ENCODE measurements at regions not wholly inside any gene's neighbourhood (a gene's known extent, or its start where the extent isn't known, plus 50 kb on each side); places are given as distances from the start of the nearest gene placed in this dataset.

GRCh38 chr22:48709976-48710375 lies 1117.7 kb downstream of the BRD1 start:
- TF ChIP-seq EZH2 (IDR thresholded peaks at IDR 0.05; ENCODE audit: insufficient read depth, poor library complexity, severe bottlenecking): no peak
- no peak for TF ChIP-seq EZH2phosphoT487 (IDR thresholded peaks at IDR 0.05; ENCODE audit: insufficient read depth, low read depth)
